ENCODE measurements at regions not wholly inside any gene's neighbourhood (a gene's known extent, or its start where the extent isn't known, plus 50 kb on each side); places are given as distances from the start of the nearest gene placed in this dataset.

DNA sequence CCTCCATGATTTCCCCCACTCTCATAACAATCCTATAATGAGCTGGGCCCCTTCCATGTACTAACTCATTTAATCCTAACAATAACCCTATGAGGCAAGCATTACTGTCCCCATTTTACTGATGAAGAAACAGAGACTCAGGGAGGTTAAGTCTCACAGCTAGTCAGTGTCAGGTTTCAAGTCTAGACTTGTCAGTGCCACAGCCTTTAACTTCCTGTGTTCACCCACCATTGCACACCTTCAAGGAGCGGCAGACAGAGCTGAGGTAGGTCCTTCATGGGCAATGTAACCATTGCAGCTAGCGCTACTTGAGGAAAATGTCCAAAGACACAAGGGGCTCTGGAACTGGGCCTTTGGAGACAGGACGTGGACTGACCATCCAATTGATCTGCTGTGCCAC lies 105.8 kb upstream of the CTNNB1 start:
- no peaks in the 10 kb centered on the region for H3K36me3 ChIP-seq (ENCODE audit: control insufficient read depth, insufficient read depth, low read length)
- POLR2A ChIA-PET: no interaction called here

DNA sequence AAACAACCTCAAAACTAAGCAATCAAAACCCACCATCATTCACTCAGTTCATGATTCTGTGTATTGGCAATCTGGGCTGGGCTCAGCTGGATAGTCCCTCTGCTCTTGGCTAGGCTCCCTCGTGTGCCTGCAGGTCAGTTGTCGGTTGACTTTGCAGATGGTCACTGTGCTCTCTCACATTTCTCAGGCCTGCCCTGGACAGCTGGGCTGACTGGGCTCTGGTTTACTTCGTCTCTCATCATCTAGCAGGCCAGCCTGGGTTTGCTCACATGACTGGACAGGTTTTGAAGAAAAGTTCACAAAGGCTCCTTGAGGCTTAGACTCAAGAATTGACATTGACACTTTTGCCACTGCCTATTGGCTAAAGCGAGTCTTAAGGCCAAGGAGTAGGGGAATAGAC lies 105.0 kb upstream of the CTNNB1 start:
- BruUV-seq (replicated peaks): no TSS peak
- ATAC-seq: no peak
- H3K27me3 ChIP-seq (ENCODE audit: control insufficient read depth, insufficient read depth, low read length): no peaks in the 10 kb centered on the region
- POLR2A ChIA-PET: no interaction called here
- DNase-seq (ENCODE audit: low read depth, low spot score): no peak
- in situ Hi-C loops (cut with HindIII; ENCODE audit: low pct_unique_long_range_greater_than_20kb, low sequenced_read_pairs): no loop called here
- H3K27ac ChIP-seq (ENCODE audit: low read length): no peak overlapping the region
- no peaks in the 10 kb centered on the region for H3K9me3 ChIP-seq (ENCODE audit: control insufficient read depth, insufficient read depth, low read depth, low read length)
- no peaks in the 10 kb centered on the region for H3K36me3 ChIP-seq (ENCODE audit: control insufficient read depth, insufficient read depth, low read length)
- TF ChIP-seq SIN3A (IDR thresholded peaks at IDR 0.05; ENCODE audit: borderline replicate concordance, insufficient read depth, low read depth, low read length) (no peak), TCF7L2 (IDR thresholded peaks at IDR 0.05; ENCODE audit: low read depth, low read length) (no peak), POLR2AphosphoS5 (IDR thresholded peaks at IDR 0.05; ENCODE audit: low read depth, low read length) (no peak)
- TF ChIP-seq, protein P1, sequence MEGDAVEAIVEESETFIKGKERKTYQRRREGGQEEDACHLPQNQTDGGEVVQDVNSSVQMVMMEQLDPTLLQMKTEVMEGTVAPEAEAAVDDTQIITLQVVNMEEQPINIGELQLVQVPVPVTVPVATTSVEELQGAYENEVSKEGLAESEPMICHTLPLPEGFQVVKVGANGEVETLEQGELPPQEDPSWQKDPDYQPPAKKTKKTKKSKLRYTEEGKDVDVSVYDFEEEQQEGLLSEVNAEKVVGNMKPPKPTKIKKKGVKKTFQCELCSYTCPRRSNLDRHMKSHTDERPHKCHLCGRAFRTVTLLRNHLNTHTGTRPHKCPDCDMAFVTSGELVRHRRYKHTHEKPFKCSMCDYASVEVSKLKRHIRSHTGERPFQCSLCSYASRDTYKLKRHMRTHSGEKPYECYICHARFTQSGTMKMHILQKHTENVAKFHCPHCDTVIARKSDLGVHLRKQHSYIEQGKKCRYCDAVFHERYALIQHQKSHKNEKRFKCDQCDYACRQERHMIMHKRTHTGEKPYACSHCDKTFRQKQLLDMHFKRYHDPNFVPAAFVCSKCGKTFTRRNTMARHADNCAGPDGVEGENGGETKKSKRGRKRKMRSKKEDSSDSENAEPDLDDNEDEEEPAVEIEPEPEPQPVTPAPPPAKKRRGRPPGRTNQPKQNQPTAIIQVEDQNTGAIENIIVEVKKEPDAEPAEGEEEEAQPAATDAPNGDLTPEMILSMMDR (IDR thresholded peaks at IDR 0.05): no peak
- TF ChIP-seq, protein P2, sequence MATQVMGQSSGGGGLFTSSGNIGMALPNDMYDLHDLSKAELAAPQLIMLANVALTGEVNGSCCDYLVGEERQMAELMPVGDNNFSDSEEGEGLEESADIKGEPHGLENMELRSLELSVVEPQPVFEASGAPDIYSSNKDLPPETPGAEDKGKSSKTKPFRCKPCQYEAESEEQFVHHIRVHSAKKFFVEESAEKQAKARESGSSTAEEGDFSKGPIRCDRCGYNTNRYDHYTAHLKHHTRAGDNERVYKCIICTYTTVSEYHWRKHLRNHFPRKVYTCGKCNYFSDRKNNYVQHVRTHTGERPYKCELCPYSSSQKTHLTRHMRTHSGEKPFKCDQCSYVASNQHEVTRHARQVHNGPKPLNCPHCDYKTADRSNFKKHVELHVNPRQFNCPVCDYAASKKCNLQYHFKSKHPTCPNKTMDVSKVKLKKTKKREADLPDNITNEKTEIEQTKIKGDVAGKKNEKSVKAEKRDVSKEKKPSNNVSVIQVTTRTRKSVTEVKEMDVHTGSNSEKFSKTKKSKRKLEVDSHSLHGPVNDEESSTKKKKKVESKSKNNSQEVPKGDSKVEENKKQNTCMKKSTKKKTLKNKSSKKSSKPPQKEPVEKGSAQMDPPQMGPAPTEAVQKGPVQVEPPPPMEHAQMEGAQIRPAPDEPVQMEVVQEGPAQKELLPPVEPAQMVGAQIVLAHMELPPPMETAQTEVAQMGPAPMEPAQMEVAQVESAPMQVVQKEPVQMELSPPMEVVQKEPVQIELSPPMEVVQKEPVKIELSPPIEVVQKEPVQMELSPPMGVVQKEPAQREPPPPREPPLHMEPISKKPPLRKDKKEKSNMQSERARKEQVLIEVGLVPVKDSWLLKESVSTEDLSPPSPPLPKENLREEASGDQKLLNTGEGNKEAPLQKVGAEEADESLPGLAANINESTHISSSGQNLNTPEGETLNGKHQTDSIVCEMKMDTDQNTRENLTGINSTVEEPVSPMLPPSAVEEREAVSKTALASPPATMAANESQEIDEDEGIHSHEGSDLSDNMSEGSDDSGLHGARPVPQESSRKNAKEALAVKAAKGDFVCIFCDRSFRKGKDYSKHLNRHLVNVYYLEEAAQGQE (IDR thresholded peaks at IDR 0.05; ENCODE audit: insufficient read depth in 1 of 2, low read depth in 2 of 2, low read length in 1 of 2): no peak
- CTCF ChIA-PET: no interaction called here
- no peaks in the 10 kb centered on the region for H3K4me1 ChIP-seq (ENCODE audit: control insufficient read depth, insufficient read depth, low read length)
- intact Hi-C loops (cut with micrococcal nuclease; ENCODE audit: unreplicated experiment): no loop called here
- no peak overlapping the region for H3K4me3 ChIP-seq (ENCODE audit: low read depth in 2 of 2, low read length in 2 of 2)

More for the DNA sequence above, 105.8 kb upstream of the CTNNB1 start:
- H3K9me3 ChIP-seq (ENCODE audit: control insufficient read depth, insufficient read depth, low read depth, low read length): no peaks in the 10 kb centered on the region
- no peak overlapping the region for H3K27ac ChIP-seq (ENCODE audit: low read length)
- ATAC-seq (no peak), DNase-seq (ENCODE audit: low read depth, low spot score) (no peak)
- no peaks in the 10 kb centered on the region for H3K27me3 ChIP-seq (ENCODE audit: control insufficient read depth, insufficient read depth, low read length)
- no peaks in the 10 kb centered on the region for H3K4me1 ChIP-seq (ENCODE audit: control insufficient read depth, insufficient read depth, low read length)
- CTCF ChIA-PET: no interaction called here
- intact Hi-C loops (cut with micrococcal nuclease; ENCODE audit: unreplicated experiment): no loop called here
- in situ Hi-C loops (cut with HindIII; ENCODE audit: low pct_unique_long_range_greater_than_20kb, low sequenced_read_pairs): no loop called here
- TF ChIP-seq SIN3A (IDR thresholded peaks at IDR 0.05; ENCODE audit: borderline replicate concordance, insufficient read depth, low read depth, low read length) (no peak), TCF7L2 (IDR thresholded peaks at IDR 0.05; ENCODE audit: low read depth, low read length) (no peak), POLR2AphosphoS5 (IDR thresholded peaks at IDR 0.05; ENCODE audit: low read depth, low read length) (no peak)
- TF ChIP-seq, protein P1 (IDR thresholded peaks at IDR 0.05): no peak
- TF ChIP-seq, protein P2 (IDR thresholded peaks at IDR 0.05; ENCODE audit: insufficient read depth in 1 of 2, low read depth in 2 of 2, low read length in 1 of 2): no peak
- BruUV-seq (replicated peaks): no TSS peak
- H3K4me3 ChIP-seq (ENCODE audit: low read depth in 2 of 2, low read length in 2 of 2): no peak overlapping the region
